HUES48 (cell line): ENCODE measurements at regions not wholly inside any gene's neighbourhood (a gene's known extent, or its start where the extent isn't known, plus 50 kb on each side); places are given as distances from the start of the nearest gene placed in this dataset.

Source experiments
- H3K27ac ChIP-seq: one replicate; pipeline ENCODE4 v1.7.0; 2013; ENCODE audit warnings: low read depth, low read length, inconsistent platforms
- H3K27me3 ChIP-seq: 2 replicates; pipeline ENCODE4 v1.6.1; 2013; ENCODE audit warnings: mild to moderate bottlenecking, low read length; ENCODE audit not compliant: control insufficient read depth, insufficient read depth
- H3K36me3 ChIP-seq: 2 replicates; pipeline ENCODE4 v1.6.1; 2013; ENCODE audit warnings: low read length; ENCODE audit not compliant: control insufficient read depth, insufficient read depth
- H3K4me1 ChIP-seq: 2 replicates; pipeline ENCODE4 v1.6.1; 2013; ENCODE audit warnings: mild to moderate bottlenecking, low read length; ENCODE audit not compliant: control insufficient read depth, insufficient read depth
- H3K4me3 ChIP-seq: 2 replicates; pipeline ENCODE4 v1.5.1; 2013; ENCODE audit warnings: mild to moderate bottlenecking, low read depth, low read length
- H3K9ac ChIP-seq: 2 replicates; pipeline ENCODE4 v1.6.1; 2013; ENCODE audit warnings: mild to moderate bottlenecking, low read depth, low read length, moderate library complexity
- H3K9me3 ChIP-seq: 2 replicates; pipeline ENCODE4 v1.6.1; 2013; ENCODE audit warnings: low read length; ENCODE audit not compliant: control insufficient read depth, insufficient read depth

- Histone ChIP-seq H3K4me3 (no peak overlapping the region), H3K9me3 (no peaks in the 10 kb centered on the region), H3K36me3 (no peaks in the 10 kb centered on the region), H3K4me1 (no peaks in the 10 kb centered on the region), H3K27ac (no peak overlapping the region), H3K9ac (no peak overlapping the region), H3K27me3 (no peaks in the 10 kb centered on the region)
Measured at GRCh38 chr2:111638274-111638877, 245.6 kb downstream of the ANAPC1 start.

DNA sequence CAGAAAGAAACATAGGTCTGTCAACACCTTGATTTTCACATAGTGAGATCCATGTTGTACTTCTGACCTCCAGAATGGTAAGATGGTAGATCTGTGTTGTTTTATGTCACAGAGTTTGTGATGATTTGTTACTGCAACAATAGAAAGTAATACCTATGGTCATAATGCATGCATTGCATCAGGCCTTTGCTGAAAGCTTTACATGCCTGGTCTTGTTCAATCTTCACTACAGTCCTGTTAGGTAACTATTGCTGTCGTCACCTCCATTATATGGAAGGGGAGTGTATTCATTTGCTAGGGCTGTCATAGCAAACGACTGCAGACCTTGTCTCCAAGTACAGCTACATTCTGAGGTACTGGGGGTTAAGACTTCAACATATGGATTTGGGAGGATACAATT, 243.5 kb downstream of the ANAPC1 start:
- no peaks in the 10 kb centered on the region for H3K9me3 ChIP-seq
- no peaks in the 10 kb centered on the region for H3K36me3 ChIP-seq
- H3K27ac ChIP-seq = no peak overlapping the region
- no peaks in the 10 kb centered on the region for H3K27me3 ChIP-seq
- H3K9ac ChIP-seq = no peak overlapping the region
- no peak overlapping the region for H3K4me3 ChIP-seq
- H3K4me1 ChIP-seq = no peaks in the 10 kb centered on the region

DNA sequence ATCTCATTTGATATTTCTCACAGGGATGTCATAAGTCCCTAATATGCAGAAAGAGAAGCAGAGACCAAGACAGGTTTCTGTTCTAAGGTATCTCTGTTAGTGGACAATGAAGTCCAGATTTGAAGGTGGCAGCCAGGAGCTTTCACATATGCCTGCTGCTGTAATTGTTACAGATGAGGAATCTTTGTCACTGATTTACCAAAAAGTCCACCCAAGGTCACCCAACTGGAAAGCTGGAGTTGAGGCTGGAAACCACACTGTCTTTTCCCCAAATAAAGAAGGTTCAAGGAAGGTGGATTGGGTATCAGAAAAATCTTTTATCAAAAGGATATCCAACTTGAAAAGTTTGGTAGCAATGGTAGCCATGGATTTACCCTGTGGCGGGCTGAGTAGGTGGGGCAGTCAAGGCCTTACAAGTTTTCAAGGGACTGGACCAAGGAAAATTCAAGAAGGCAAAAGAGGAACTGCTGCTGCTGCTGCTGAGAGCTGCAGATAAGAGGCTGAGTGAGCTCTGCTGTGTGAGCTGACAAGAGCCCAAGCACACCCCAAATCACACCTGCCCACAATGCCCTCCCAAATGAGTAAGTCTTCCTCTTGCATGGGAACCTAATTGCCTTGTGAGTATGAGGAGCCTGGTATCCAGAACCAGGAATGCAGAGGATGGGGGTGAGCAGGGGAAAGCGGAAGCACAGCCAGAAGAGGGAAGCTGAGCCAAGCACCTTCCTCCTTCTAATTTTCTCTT, 241.2 kb downstream of the ANAPC1 start:
- no peak overlapping the region for H3K27ac ChIP-seq

DNA sequence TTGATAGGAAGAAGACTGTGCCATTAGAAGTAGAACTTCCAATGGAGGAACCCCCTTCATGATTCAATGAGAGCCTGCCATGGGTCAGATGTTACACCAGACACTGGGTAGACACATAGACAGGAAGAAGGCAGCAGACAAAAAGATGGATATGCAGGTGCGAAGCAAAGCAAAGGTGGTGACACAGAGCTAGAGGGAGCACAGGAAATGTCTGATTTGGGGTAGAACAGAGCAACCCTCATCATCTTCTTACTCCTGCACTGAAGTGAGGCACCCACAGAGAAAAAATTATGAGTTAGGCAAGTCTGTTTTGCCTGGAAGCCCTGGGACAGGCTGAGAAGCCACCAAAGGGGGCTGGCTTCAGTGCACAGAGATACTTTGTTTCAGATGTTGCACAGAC, 240.2 kb downstream of the ANAPC1 start:
- no peaks in the 10 kb centered on the region for H3K9me3 ChIP-seq
- H3K4me3 ChIP-seq = no peak overlapping the region
- no peaks in the 10 kb centered on the region for H3K36me3 ChIP-seq
- H3K9ac ChIP-seq = no peak overlapping the region
- no peaks in the 10 kb centered on the region for H3K4me1 ChIP-seq
- no peak overlapping the region for H3K27ac ChIP-seq
- H3K27me3 ChIP-seq = no peaks in the 10 kb centered on the region

More for the DNA sequence above, 241.2 kb downstream of the ANAPC1 start:
- no peaks in the 10 kb centered on the region for H3K9me3 ChIP-seq
- H3K9ac ChIP-seq = no peak overlapping the region
- no peaks in the 10 kb centered on the region for H3K4me1 ChIP-seq
- H3K4me3 ChIP-seq = no peak overlapping the region
- no peaks in the 10 kb centered on the region for H3K36me3 ChIP-seq
- H3K27me3 ChIP-seq = no peaks in the 10 kb centered on the region

DNA sequence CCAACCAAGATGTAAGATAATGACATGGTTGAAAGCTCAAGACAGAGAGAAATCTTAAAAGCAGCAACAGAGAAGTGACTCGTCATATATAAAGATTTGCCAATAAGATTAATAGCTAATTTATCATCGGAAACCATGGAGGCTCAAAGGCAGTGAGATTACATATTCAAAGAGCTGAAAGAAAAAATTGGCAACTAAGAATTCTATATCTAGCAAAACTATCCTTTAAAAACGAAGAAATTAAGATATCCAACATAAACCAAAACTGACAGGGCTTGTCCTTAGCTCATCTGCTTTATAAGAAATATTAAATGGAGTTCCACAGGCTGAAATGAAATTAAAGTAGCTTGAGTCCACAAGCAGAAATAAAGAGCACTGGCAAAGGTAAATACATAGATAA, 236.6 kb downstream of the ANAPC1 start:
- no peak overlapping the region for H3K4me3 ChIP-seq
- H3K9me3 ChIP-seq = no peaks in the 10 kb centered on the region
- no peak overlapping the region for H3K9ac ChIP-seq
- H3K4me1 ChIP-seq = no peaks in the 10 kb centered on the region
- H3K36me3 ChIP-seq = no peaks in the 10 kb centered on the region
- no peak overlapping the region for H3K27ac ChIP-seq
- no peaks in the 10 kb centered on the region for H3K27me3 ChIP-seq

- Histone ChIP-seq H3K27me3 (no peaks in the 10 kb centered on the region), H3K36me3 (no peaks in the 10 kb centered on the region), H3K4me3 (no peak overlapping the region), H3K9ac (no peak overlapping the region), H3K4me1 (no peaks in the 10 kb centered on the region), H3K27ac (no peak overlapping the region), H3K9me3 (no peaks in the 10 kb centered on the region)
Measured at GRCh38 chr2:111652038-111652437, 232.0 kb downstream of the ANAPC1 start.

GRCh38 chr2:111652681-111653080, 231.3 kb downstream of the ANAPC1 start:
- no peaks in the 10 kb centered on the region for H3K27me3 ChIP-seq

GRCh38 chr2:111653103-111653624, 230.8 kb downstream of the ANAPC1 start:
- H3K27me3 ChIP-seq = no peaks in the 10 kb centered on the region
- H3K9ac ChIP-seq = no peak overlapping the region
- no peak overlapping the region for H3K27ac ChIP-seq
- H3K4me3 ChIP-seq = no peak overlapping the region
- no peaks in the 10 kb centered on the region for H3K36me3 ChIP-seq
- H3K4me1 ChIP-seq = no peaks in the 10 kb centered on the region
- no peaks in the 10 kb centered on the region for H3K9me3 ChIP-seq

More at GRCh38 chr2:111652681-111653080, 231.3 kb downstream of the ANAPC1 start:
- H3K36me3 ChIP-seq = no peaks in the 10 kb centered on the region
- no peaks in the 10 kb centered on the region for H3K4me1 ChIP-seq
- H3K27ac ChIP-seq = no peak overlapping the region
- H3K9me3 ChIP-seq = no peaks in the 10 kb centered on the region
- no peak overlapping the region for H3K4me3 ChIP-seq
- H3K9ac ChIP-seq = no peak overlapping the region

GRCh38 chr2:111653913-111654312, 230.1 kb downstream of the ANAPC1 start:
- H3K9ac ChIP-seq = no peak overlapping the region
- no peak overlapping the region for H3K27ac ChIP-seq
- H3K27me3 ChIP-seq = no peaks in the 10 kb centered on the region
- H3K4me3 ChIP-seq = no peak overlapping the region
- no peaks in the 10 kb centered on the region for H3K9me3 ChIP-seq
- no peaks in the 10 kb centered on the region for H3K36me3 ChIP-seq
- H3K4me1 ChIP-seq = peaks cover under 1% of the 10 kb centered on the region; the same call in 1 of the 2 replicates

- H3K27ac ChIP-seq = no peak overlapping the region
- no peaks in the 10 kb centered on the region for H3K27me3 ChIP-seq
- H3K4me1 ChIP-seq = peaks cover 8% of the 10 kb centered on the region
- H3K9ac ChIP-seq = no peak overlapping the region
- no peaks in the 10 kb centered on the region for H3K36me3 ChIP-seq
- H3K4me3 ChIP-seq = no peak overlapping the region
- H3K9me3 ChIP-seq = no peaks in the 10 kb centered on the region
Measured at GRCh38 chr2:111654829-111655228, 229.2 kb downstream of the ANAPC1 start.

DNA sequence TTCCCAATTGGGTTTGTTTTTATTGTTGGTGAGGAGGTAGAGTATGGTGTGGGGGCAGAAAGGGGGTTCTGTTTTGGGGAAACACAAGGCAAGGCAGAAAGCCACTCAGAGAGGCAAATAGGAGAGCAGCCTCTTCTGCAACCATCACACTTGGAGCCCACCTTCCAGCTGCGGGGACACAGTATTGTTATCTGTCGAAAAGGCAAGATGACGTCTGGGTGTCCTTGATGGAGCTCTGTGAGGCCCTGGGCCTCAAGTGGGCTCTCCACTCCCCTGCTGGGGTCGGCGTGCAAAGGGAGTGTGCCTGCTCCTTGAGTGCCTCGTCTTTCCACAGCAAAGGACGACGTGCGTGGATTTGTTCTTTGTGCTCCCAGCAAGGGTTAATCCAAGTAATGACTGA, 227.6 kb downstream of the ANAPC1 start:
- no peak overlapping the region for H3K27ac ChIP-seq
- peaks cover 14% of the 10 kb centered on the region for H3K4me1 ChIP-seq
- no peaks in the 10 kb centered on the region for H3K9me3 ChIP-seq
- H3K4me3 ChIP-seq = no peak overlapping the region
- no peaks in the 10 kb centered on the region for H3K36me3 ChIP-seq
- no peak overlapping the region for H3K9ac ChIP-seq
- H3K27me3 ChIP-seq = no peaks in the 10 kb centered on the region
